Urinary bladder (tissue), 3 donors: ENCODE measurements at regions not wholly inside any gene's neighbourhood (a gene's known extent, or its start where the extent isn't known, plus 50 kb on each side); places are given as distances from the start of the nearest gene placed in this dataset.

Experiments
- DNase-seq: peaks from one replicate; pipeline ENCODE4 v3.0.0-alpha.2; 2015; ENCODE audit errors: extremely low spot score
- H3K27ac ChIP-seq: one replicate; pipeline ENCODE4 v1.5.1; 2013; ENCODE audit warnings: low read depth, mild to moderate bottlenecking, moderate library complexity
- H3K36me3 ChIP-seq: one replicate; pipeline ENCODE4 v1.6.1; 2013; ENCODE audit warnings: mild to moderate bottlenecking, moderate library complexity; ENCODE audit not compliant: insufficient read depth
- H3K4me1 ChIP-seq: one replicate; pipeline ENCODE4 v1.6.1; 2013; ENCODE audit warnings: mild to moderate bottlenecking, moderate library complexity; ENCODE audit not compliant: insufficient read depth
- H3K4me3 ChIP-seq: one replicate; pipeline ENCODE4 v1.5.1; 2013; ENCODE audit warnings: low read depth, low read length
- WGBS: extraction: QIAGEN DNeasy Blood & Tissue Kit; methylation state at CpG from one replicate; pipeline ENCODE4 v1.1.7; 2013; 5-methylcytosine and 5-hydroxymethylcytosine counted together
- donor health status: healthy with polysubstance abuse.
- donor health status: healthy.

- 86% methylated on average over 3 of the region's 3 CpGs for WGBS
- no peaks in the 10 kb centered on the region for H3K4me1 ChIP-seq
- no peak for DNase-seq
- H3K4me3 ChIP-seq = no peak overlapping the region
- H3K36me3 ChIP-seq = no peaks in the 10 kb centered on the region
- H3K27ac ChIP-seq = no peak overlapping the region
Observed at GRCh38 chrX:38970845-38971244, 169.6 kb downstream of the MID1IP1 start.

- H3K4me3 ChIP-seq = no peak overlapping the region
- DNase-seq = no peak
- no peak overlapping the region for H3K27ac ChIP-seq
- WGBS = 50% methylated on average over 3 of the region's 3 CpGs
- no peaks in the 10 kb centered on the region for H3K4me1 ChIP-seq
- H3K36me3 ChIP-seq = no peaks in the 10 kb centered on the region
Observed at GRCh38 chrX:38973322-38973721, 172.1 kb downstream of the MID1IP1 start.

DNA sequence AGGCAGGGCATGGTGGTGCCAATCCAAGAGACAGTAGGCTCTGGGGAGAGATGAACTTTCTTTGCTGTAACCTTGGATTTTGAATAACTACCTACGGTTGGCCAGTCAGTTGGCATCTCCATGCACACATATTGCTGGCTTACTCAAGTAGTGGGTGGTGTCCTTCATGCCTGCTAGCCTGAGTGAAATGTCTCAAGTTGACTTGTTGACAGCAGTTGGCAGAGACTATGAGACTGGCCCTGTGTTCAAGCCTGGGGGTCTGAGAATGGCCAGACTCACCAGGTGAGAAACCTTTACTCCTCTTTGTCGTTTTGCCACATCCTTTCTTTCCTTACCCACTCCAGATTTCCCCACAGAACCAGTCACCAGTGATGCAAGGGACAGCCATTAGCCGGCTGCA is 173.3 kb downstream of the MID1IP1 start:
- DNase-seq = no peak
- Histone ChIP-seq H3K4me3 (no peak overlapping the region), H3K4me1 (no peaks in the 10 kb centered on the region), H3K27ac (no peak overlapping the region), H3K36me3 (no peaks in the 10 kb centered on the region)
- 95% methylated on average over 3 of the region's 3 CpGs for WGBS

DNA sequence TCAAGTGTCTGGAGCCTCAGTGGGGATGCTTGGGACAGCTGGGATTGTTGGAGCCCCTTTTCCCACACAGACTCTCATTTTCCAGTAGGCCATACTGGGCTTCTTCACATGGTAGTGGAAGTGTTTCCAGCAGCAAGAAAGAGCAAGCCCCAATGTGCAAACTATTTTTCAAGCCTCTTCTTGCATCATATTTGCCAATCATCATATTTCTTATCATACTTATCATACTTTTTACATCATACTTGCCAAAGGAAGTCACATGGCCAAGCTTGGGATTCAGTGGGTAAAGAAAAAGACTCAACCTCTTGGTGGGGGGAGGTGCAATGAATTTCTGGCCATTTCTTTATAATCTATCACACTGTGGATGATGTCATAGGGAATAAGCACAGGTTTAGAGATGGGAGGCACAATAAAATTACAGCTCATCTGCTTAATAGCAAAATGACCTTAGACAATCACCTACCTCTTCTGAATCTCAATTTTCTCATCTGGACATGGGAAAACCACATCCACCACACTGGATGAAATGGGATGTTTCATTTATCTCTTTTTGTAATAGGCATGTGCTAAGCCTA is 174.2 kb downstream of the MID1IP1 start:
- H3K36me3 ChIP-seq = no peaks in the 10 kb centered on the region
- DNase-seq = no peak
- no peaks in the 10 kb centered on the region for H3K4me1 ChIP-seq
- H3K27ac ChIP-seq = no peak overlapping the region
- no peak overlapping the region for H3K4me3 ChIP-seq

GRCh38 chrX:38982370-38982769 is 181.1 kb downstream of the MID1IP1 start:
- Histone ChIP-seq H3K4me3 (no peak overlapping the region), H3K36me3 (no peaks in the 10 kb centered on the region), H3K27ac (no peak overlapping the region), H3K4me1 (no peaks in the 10 kb centered on the region)
- DNase-seq = no peak
- 95% methylated on average over 3 of the region's 3 CpGs for WGBS

- Histone ChIP-seq H3K27ac (no peak overlapping the region), H3K4me3 (no peak overlapping the region), H3K36me3 (no peaks in the 10 kb centered on the region), H3K4me1 (no peaks in the 10 kb centered on the region)
- 38% methylated on average over 3 of the region's 3 CpGs for WGBS
- no peak for DNase-seq
Observed at GRCh38 chrX:38982843-38983242, 181.6 kb downstream of the MID1IP1 start.

- Histone ChIP-seq H3K4me3 (no peak overlapping the region), H3K36me3 (no peaks in the 10 kb centered on the region), H3K4me1 (no peaks in the 10 kb centered on the region), H3K27ac (no peak overlapping the region)
- WGBS = 78% methylated on average over 3 of the region's 3 CpGs
- DNase-seq = no peak
Observed at GRCh38 chrX:38985375-38985774, 184.1 kb downstream of the MID1IP1 start.

GRCh38 chrX:38985945-38986344 is 184.7 kb downstream of the MID1IP1 start:
- WGBS = 49% methylated on average over 2 of the region's 2 CpGs
- no peaks in the 10 kb centered on the region for H3K36me3 ChIP-seq
- no peak for DNase-seq
- H3K4me1 ChIP-seq = no peaks in the 10 kb centered on the region
- no peak overlapping the region for H3K27ac ChIP-seq
- H3K4me3 ChIP-seq = no peak overlapping the region

- no peaks in the 10 kb centered on the region for H3K36me3 ChIP-seq
- DNase-seq = no peak
- H3K27ac ChIP-seq = no peak overlapping the region
- no peaks in the 10 kb centered on the region for H3K4me1 ChIP-seq
- no peak overlapping the region for H3K4me3 ChIP-seq
- 71% methylated on average over 3 of the region's 3 CpGs for WGBS
Observed at GRCh38 chrX:38986586-38986985, 185.3 kb downstream of the MID1IP1 start.

- Histone ChIP-seq H3K27ac (no peak overlapping the region), H3K4me1 (no peaks in the 10 kb centered on the region), H3K4me3 (no peak overlapping the region), H3K36me3 (no peaks in the 10 kb centered on the region)
- no peak for DNase-seq
- 73% methylated on average over 4 of the region's 4 CpGs for WGBS
Observed at GRCh38 chrX:38987198-38987651, 186.0 kb downstream of the MID1IP1 start.

DNA sequence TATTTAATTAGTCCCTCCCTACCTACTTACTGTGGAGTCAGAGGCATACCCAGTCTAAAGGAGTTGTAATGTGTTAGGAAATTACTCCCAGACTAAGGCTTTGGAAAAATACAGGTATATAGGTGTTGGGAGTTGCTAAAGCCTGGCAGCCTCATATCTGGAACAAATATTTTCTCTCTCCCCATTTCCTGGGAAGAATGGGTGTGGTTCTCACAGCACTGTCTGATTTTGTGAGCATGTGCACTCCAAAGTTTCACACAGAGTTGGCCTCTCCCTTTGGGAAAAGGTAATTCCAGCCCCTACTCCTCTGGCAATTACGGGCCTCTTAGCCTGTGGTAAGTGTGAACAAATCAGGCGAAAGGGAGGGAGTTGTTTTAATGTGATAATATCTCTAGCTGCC is 187.0 kb downstream of the MID1IP1 start:
- Histone ChIP-seq H3K27ac (no peak overlapping the region), H3K36me3 (no peaks in the 10 kb centered on the region), H3K4me1 (no peaks in the 10 kb centered on the region), H3K4me3 (no peak overlapping the region)
- 87% methylated on average over 2 of the region's 2 CpGs for WGBS
- DNase-seq = no peak

GRCh38 chrX:38989076-38989475 is 187.8 kb downstream of the MID1IP1 start:
- DNase-seq = no peak
- no peaks in the 10 kb centered on the region for H3K36me3 ChIP-seq
- 74% methylated on average over 1 of the region's 1 CpG for WGBS
- no peak overlapping the region for H3K27ac ChIP-seq
- H3K4me1 ChIP-seq = no peaks in the 10 kb centered on the region
- no peak overlapping the region for H3K4me3 ChIP-seq

DNA sequence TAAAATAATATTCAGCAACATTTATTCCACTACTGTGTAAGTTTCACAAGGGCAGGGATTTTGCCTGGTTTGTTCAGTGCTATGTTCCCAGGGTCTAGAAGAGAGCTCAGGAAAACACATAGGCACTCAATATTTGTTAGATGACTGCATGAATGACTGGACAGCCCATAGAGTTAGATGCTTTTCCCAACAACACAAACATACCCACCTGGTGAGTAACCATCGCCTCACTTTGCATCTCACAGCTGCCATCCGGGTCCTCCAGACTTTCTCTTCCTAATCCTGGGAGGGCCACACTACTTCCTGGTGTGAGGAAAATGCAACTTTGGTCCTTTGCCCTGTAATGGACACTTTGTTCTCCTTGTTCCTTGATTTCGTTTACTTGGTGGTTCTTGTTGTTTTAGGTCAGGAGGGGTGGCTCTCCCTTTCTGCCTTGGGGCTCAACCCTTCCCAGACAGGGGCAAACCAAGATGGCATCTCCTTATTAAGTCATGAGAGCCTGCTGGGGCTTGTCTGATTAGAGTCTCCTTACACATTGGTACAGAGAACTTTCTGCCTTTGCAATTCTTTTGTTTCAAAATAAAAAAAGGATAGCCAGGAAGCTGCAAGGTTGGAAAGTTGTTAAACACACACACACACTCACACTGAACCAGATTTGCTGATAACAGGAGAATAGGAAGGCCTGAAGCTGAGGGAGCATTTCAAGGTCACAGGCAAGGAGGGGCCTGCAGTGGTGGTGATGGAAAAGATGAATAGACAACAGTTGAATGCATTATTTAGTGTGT is 190.6 kb downstream of the MID1IP1 start:
- H3K4me3 ChIP-seq = no peak overlapping the region
- WGBS = 86% methylated on average over 3 of the region's 3 CpGs
- H3K4me1 ChIP-seq = no peaks in the 10 kb centered on the region
- no peaks in the 10 kb centered on the region for H3K36me3 ChIP-seq
- DNase-seq = no peak
- no peak overlapping the region for H3K27ac ChIP-seq

DNA sequence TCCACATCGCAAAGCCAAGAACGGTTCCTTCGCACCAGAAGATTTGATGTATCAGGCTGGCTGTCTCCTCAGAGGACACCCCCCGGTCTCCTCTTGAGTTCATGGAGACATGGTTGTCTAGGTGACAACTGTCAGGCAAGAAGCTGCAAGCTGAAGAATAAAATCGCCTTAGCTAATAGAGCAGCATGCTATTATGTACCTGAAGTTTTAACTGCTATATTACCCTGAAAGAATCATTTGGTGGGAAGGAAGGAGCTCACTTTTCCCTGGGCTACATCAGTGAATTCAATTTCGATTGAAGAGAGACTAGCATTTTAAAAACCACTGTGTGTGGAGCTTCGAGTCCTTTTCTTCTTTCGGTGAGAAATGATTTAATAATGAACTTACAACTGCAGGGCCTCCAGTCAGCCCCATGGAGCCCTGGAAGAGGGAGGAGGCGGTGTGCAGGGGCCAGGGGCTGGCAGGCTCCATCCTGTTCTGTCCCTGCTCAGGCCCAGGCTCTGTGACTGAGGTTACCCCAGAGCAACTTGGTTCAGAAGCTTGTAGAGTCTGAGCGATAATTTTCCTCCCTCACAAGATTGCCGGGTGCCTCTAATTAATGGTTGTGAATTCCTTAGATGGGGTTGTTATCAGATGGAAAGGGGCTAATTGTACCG is 191.3 kb downstream of the MID1IP1 start:
- DNase-seq = no peak
- H3K36me3 ChIP-seq = no peaks in the 10 kb centered on the region
- H3K4me1 ChIP-seq = no peaks in the 10 kb centered on the region
- H3K4me3 ChIP-seq = no peak overlapping the region
- no peak overlapping the region for H3K27ac ChIP-seq
- WGBS = 82% methylated on average over 12 of the region's 12 CpGs
